Mesenteric fat pad (tissue), 1 donor: ENCODE measurements at regions not wholly inside any gene's neighbourhood (a gene's known extent, or its start where the extent isn't known, plus 50 kb on each side); places are given as distances from the start of the nearest gene placed in this dataset.

Source experiments
- DNase-seq: peaks from one replicate; pipeline ENCODE4 v3.0.0-alpha.2; 2020; ENCODE audit warnings: low spot score
- donor health status: DM: yes; HTN: yes; CAD: no.

DNA sequence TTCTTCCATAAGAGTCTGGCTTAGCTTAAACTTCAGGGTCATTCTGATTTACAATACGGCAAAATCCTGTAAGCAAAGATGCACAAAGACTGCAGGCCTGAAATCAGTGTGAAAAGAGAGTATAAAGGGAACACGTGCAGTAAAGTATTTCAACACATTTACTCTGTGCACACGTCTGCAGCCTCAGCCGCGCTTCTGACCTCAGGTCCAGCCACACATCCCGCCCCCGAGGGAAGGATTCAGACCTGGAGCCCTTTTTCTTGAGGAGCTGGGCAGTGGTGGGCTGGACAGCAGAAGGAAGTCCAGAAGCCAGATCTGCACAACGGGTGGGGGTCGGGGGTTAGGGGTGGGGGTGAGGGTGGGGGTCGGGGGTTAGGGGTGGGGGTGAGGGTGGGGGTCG is 58.9 kb upstream of the FAM20C start:
- peak; percentile 57 for DNase-seq

DNA sequence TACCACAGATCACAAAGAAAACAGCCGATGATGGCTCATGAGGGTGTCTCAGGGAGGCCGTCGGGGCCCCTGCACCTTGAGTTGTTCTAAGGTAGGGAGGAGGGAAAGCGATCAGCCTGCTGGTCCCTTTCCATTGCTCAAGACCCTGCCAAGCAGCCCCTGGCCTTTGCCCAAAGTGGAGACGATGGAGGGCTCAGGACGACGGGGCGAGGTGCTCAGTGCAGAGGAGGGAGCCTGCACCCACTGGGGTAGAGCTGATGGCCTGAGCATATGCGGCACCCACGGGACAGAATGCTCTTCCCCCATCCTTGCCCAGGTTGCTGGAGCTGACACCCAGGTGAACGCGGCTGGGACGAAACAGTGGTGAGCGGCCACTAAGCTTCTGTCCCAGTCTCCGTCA is 58.3 kb upstream of the FAM20C start:
- peak; percentile 41 for DNase-seq

DNA sequence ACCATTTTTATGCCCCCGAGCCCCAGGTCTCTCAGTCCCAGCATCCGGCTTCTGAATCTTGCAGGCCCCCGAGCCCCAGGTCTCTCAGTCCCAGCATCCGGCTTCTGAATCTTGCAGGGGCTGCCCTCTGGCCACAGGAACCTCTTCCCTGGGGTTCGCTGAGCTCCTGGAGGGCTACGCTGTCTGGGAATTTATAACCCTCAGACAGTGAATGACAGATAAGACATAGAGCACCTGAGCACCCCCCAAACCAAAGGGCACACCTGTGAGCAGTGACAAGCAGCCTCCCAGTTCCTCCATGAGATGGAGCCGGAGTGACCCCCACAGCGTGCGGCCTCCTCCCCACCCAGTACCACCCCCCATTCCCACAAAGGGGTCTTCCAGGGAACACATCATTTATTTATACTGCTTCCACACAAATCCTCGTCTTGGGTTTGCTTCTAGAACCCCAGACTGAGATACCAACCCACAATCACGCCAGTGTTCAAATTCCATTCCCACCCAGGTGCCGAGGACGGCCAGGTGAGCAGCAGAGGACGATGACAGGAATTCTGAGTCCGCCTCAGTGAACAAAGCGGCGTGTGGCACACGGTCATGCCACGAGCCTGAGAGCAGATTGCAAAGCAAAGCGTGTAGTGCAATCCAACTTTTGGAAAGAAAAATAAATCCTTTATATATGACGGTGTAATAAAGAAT is 57.7 kb upstream of the FAM20C start:
- DNase-seq = peak; percentile 41

DNA sequence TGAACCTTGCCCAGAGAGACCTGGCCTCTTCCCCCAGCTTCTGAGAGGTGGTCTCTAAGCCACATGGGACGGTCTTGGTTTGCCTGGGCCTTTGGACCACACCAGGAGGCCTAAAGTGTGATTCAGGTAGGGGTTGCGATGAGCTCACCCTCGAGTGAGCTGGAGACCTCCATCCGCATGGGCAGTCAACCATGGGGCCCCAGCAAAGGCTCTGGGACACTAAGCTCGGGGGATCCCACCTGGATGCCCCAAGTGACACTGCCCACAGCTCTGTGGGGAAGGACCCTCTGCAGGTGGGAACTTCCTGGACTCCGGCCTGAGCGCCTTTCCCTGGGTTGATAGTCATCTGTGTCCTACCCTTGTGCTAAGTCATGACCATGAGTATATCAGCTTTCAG is 57.1 kb upstream of the FAM20C start:
- peak; percentile 37 for DNase-seq

DNA sequence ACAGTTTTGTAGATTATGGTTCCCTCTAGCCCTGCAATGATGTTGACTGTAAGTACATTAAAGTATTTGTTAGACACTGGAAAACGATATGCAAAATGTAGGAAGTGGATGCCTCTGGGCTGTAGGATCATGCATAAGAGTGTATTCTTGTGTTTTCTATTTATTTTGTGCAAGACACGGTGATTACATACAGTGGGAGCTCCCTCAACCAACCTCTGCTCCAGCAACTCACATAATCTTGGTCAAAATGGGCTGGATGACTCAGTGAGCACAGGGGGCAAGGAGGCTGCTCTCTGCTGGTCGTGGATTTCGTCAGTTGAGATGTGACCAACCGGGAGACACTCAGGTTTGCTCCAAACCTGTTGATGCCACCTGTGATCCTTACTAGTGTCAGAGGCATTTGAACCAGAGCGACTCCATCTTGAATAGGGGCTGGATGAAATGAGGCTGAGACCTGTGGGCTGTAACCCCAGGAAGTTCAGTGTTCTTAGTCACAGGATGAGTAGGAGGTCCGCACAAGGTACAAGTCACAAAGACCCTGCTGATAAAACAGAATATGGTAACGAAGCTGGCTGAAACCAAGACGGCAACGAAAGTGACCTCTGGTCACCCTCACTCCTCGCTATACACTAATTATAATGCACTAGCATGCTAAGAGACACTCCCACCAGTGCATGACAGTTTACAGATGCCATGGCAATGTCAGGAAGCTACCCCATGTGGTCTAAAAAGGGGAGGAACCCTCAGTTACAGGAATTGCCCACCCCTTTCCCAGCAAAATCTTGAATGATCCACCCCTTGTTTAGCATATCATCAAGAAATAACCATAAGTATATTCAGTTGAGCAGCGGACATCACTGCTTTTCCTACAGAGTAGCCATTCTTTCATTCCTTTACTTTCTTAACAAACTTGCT is 56.4 kb upstream of the FAM20C start:
- peak; percentile 30 for DNase-seq

DNA sequence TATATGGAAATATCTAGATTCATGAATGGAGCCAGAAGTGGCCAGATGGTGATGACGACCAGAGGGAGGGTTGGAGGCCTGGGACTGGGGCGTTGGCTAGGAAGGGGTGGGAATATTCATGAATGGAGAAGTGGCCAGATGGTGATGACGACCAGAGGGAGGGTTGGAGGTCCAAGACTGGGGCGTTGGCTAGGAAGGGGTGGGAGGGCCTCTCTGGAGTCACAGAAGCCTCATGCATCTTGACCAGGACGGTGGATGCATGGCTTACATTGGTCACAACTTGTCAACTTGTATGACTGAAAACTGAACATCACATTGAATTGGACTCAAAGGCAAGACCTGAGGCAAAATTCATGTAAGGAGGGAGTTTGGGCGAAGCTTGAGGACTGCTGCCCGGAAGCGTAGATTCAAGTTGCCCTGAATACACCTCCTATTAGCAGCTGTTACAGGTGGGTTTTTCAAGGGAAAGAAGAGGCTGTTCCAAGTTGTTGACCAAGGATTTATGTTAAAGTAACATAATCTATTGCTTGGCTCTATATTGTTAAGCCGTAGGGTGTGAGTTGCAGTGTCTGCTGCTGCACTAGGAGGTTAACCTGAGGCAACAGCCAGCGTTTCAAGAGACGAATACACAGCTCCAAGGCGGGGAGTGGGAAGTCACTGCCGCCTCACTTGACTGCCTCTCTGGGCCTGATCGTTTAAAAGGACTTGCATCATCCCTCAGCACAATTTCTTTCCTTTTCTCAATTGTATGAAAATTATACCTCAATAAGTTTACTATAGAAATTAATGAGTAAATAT is 55.1 kb upstream of the FAM20C start:
- peak; percentile 47 for DNase-seq

DNA sequence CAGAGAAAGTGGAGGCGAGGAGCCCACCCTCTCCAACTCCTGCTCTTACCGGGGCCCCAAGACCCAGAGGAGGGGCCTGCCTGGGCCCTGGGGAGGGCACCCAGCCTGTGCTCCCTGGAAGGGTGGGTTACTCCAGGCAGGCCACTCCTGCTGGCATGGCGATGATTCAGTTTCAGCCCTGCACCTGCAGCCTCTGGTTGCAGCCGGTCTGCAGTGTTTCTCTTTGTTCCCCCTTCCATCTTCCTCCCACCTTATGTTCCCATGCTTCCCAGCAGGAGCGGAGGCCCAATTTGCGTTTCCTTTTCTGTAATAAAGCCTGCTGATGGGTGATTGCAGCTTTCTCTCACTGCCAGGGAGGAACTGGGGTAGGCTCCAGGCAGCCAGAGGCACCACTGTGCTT is 53.2 kb upstream of the FAM20C start:
- peak; percentile 68 for DNase-seq

DNA sequence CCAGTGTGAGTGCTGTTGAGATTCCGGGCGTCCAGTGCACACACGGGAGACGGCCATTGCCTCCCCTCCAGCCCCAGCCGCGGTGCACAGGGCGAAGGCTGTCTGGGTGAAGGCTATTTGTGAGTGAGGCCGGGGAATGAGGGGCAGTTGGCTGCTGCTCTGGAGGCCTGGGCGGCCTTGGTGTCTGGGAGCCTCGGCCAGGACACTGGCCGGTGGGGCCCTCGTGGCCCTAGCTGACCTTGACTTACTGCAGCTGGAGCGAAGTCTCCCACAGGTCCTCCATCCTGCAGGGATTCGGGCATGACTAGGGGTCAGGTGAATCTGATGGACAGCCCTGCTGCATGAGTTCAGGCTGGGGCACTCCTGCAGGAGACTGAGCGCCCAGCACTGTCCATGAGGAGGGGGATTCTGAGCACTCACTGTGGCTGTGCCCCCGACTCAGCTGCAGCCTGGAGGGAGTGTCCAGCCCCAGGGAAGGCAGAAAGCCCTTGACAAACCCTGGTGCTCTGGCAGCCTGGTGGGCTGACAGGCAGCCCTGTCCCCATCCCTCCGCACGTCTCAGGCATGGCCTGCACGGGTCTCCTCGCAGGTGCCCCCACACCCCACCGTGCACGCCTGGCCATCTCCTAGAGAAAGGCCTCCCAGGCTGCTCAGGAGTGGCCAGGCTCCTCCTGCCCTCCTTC is 52.7 kb upstream of the FAM20C start:
- DNase-seq = peak; percentile 71

DNA sequence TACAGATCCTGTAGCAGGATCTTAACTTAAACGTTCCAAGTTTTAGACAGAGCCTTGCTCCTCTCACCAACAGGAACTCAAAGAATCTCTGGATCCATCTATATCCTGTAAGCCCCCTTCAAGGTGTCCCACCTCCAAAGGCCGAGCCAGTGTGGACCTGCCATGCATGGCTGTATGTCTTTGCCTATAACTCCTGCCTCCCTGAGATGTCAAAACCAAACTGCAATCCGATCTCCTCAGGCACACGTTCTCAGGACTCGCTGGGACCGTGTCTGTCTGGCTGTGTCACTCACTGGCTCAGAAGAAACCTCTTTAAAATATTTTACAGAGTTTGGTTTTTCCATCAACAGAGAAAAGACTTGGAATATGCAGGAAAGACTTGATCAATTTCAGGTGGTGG is 51.4 kb upstream of the FAM20C start:
- DNase-seq = no peak

DNA sequence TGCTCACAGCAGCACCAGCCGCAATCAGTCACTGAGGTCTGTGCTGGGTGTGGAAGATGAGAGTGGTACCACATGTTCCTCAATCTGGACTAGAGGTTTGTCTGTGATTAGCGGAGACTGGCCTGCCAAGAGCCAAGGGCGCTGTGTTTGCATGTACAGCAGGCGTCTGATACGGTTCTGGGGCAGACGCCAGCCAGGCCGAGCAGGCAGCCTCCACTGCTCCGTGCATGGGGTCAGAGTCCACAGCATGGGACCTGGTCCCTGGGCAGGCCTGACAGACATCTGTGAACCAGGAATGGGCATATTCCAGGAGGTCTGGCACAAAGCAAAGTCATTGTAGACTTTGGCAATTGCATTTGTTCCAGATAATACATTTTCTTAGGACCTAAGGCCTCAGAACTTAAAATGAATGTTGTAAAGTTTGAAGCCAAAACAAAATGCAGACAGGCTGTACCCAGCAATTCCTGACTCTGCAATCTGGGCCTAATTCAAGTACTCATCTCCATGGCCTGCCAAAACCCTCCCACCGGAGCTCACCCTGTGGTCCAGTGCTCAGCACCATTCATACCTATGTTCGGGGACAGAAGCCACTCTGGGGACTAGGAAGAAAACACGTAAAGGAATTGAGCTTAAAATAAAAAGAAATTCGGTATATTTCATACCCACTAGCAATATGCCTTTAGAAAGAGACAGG is 50.0 kb upstream of the FAM20C start:
- peak; percentile 86 for DNase-seq
